ENCODE measurements at regions not wholly inside any gene's neighbourhood (a gene's known extent, or its start where the extent isn't known, plus 50 kb on each side); places are given as distances from the start of the nearest gene placed in this dataset.

- TF ChIP-seq POLR2AphosphoS5 (IDR thresholded peaks at IDR 0.05; ENCODE audit: low read depth, low read length) (no peak), ATF3 (IDR thresholded peaks at IDR 0.05) (no peak), EZH2 (IDR thresholded peaks at IDR 0.05) (no peak), POLR2A (IDR thresholded peaks at IDR 0.05; ENCODE audit: borderline replicate concordance, extremely low read depth, insufficient read depth, insufficient read length) (no peak), CTCF (IDR thresholded peaks at IDR 0.05 in 2 of 3, conservative IDR thresholded peaks at IDR 0.05 in 1 of 3; ENCODE audit: borderline replicate concordance in 1 of 3, insufficient read depth in 1 of 3, low read depth in 2 of 3, low read length in 2 of 3) (no peak), EZH2phosphoT487 (IDR thresholded peaks at IDR 0.05; ENCODE audit: borderline replicate concordance) (no peak), FOSL1 (IDR thresholded peaks at IDR 0.05; ENCODE audit: low read depth) (no peak), ZFX (IDR thresholded peaks at IDR 0.05) (no peak), RAD21 (IDR thresholded peaks at IDR 0.05; ENCODE audit: low read depth) (no peak), ZNF274 (IDR thresholded peaks at IDR 0.05; ENCODE audit: low read depth, low read length) (no peak), MAX (IDR thresholded peaks at IDR 0.05) (no peak), JUND (IDR thresholded peaks at IDR 0.05) (no peak), EGR1 (IDR thresholded peaks at IDR 0.05; ENCODE audit: low read depth) (no peak), CEBPB (IDR thresholded peaks at IDR 0.05; ENCODE audit: low read depth) (0 out of 2 replicates have a peak, but pooled peaks have one; percentile 28)
Measured at GRCh38 chr15:92845126-92845508, 55.0 kb upstream of the CHD2 start.

Measured in HCT116 (cell line).